Sciatic nerve (tissue), 2 donors: ENCODE measurements at regions not wholly inside any gene's neighbourhood (a gene's known extent, or its start where the extent isn't known, plus 50 kb on each side); places are given as distances from the start of the nearest gene placed in this dataset.

Source experiments
- ATAC-seq: fragments of 200-7000 bp; cut with Tn5 transposase; one replicate; pipeline ENCODE4 v1.9.1; 2020; ENCODE audit warnings: mild to moderate bottlenecking, moderate library complexity
- DNase-seq: peaks from one replicate; pipeline ENCODE4 v3.0.0-alpha.2; 2020; ENCODE audit warnings: low spot score
- intact Hi-C: fragments of 100-400 bp; cut with DNase I; formaldehyde crosslinking; loops from one replicate; pipeline ENCODE4 v1.14.2; 2022
- donor health status: DM: no; HTN: no; CAD: no.
- donor health status: DM: no; HTN: no; CAD: no.

DNA sequence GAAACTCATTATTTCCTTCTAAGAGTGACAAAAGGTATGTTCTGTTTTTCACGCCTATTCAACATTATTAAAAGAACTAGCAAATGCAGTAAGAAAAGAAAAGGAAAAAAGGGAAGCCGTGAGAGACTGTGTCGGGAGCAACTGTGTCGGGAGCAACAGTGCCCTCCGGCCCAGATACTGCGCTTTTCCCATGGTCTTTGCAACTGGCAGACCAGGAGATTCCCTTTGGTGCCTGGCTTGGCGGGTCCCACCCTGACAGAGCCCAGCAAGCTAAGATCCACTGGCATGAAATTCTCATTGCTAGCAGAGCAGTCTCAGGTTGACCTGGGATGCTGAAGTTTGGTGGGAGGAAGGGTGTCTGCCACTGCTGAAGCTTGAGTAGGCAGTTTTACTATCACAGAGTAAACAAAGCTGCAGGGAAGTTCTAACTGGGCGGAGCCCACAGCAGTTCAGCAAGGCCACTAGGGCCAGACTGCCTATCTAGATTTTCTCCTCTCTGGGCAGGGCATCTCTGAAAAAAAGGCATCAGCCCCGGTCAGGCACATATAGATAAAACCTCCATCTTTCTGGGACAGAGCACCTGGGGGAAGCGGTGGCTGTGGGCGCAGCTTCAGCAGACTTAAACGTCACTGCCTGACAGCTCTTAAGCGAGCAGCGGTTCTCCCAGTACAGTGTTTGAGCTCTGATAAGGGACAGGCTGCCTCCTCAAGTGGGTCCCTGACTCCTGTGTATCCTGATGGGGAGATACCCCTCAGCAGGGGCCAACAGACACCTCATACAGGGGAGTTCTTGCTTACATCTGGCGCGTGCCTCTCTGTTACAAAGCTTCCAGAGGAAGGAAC lies 1237.4 kb upstream of the CDH18 start:
- intact Hi-C loops, result no loop called here
- ATAC-seq (no peak), DNase-seq (no peak)

DNA sequence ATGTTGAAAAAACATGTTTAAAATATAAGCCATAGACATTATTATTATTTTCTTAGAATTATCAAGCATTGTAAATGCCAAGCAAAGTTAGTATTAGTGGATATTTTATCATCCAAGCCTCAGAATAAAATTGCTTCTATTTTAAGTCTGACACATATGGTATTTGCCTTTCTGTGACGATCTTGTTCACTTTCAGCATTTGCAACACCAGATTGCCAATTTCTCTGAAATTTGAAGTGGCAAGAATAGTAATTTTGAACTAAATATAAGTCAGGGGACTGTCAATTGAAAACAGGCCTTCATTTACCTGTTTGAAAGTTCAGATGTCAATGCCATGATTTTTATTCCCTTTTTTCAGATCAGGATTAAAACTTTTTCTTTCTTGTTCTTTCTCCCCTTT lies 1233.6 kb upstream of the CDH18 start:
- ATAC-seq (no peak), DNase-seq (no peak)
- intact Hi-C loops, result no loop called here

DNA sequence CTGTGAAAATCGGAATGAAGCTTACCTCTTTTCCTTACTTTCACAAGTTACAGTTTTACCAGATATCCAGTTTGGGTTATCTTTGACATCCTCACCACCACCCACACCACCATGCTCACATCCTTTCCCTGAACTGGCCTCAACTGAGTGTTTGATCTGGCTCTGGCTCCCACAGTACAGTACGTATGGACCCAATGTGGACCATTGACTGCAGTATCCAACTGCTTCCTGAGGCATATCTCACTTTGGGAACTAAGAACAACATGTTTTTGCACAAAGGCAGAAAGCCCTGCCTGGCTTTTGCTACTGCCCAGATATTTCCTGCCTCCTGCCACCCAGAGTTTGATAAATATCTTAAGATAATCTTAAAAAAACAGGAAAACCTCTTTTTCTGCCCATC lies 1232.0 kb upstream of the CDH18 start:
- ATAC-seq (no peak), DNase-seq (no peak)
- intact Hi-C loops, result no loop called here

DNA sequence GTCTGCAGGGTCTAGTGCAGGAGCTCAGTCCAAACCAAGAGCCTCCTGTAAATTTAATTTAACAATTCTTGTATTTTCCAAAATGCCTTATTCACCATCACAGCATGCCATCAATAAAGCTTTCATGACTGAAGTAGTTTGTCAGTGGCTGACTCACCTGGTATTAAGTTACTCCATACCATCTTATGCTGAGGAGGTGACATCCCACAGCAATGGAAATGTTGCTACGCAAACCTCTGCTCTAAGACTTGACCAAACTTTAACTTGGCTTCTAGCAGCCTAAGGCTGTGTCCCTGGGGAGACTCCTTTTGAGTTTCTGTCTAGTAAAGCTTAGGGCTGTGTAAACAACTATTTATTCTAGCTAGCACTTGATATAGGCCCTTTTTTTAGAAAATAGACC lies 1231.3 kb upstream of the CDH18 start:
- no peak for ATAC-seq
- intact Hi-C loops, result no loop called here
- no peak for DNase-seq

DNA sequence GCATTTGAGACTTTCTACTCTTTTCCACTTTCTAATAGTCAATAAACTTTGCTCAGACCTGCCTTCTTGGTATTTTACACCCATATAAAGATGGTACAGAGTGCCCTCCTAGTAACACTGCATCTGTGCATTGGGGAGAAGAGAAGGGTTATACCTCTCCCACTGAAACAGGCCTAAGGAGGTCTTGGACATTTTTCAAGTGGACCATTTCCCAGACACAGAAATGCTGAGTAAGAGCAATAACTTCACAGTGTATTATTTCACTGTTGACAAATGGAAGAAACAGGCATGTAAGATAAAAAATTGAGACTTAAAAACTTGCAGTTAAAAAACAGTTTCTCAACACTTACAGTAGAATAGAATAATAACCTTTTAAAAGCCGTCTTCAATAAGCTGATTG lies 1224.0 kb upstream of the CDH18 start:
- DNase-seq (no peak), ATAC-seq (no peak)
- intact Hi-C loops, result no loop called here

DNA sequence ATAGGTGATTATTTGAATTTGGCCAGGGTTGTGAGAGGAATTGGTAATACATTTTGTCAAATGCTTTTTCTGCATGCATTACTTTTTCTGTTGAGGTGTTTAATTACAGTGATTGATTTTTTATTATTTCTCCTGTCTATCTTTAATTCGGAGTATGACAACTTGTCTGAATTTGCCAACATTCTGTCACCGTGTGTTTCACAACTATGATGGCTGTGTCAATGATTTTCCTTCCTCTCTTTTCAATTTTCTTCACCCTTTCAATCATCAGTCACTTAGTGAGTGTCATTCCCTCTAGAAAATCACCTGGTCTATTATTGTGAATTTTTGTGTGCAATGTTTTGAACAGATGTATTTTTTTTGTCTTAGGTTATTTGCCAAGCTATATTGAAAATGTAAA lies 1221.4 kb upstream of the CDH18 start:
- intact Hi-C loops, result no loop called here
- DNase-seq, result no peak
- ATAC-seq, result no peak

DNA sequence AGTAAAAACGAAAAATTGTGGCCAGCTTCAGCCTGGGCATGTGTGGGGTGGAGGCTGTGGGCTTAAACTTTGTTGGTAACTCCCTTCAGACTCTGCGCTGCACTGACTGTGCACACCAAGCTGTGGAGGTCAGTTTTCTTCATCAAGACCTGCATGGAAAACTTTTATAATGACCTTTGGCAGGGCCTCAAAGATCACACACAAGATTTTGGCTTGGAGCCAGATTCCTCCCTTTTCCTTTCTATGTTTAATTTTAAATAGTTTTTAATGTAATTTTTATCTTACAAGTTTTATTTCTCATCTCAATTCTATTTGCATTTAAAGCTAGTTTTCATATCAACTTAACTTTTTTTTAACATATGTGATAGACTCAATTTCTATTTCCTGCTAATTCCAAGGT lies 1211.1 kb upstream of the CDH18 start:
- intact Hi-C loops, result no loop called here
- ATAC-seq (no peak), DNase-seq (no peak)

DNA sequence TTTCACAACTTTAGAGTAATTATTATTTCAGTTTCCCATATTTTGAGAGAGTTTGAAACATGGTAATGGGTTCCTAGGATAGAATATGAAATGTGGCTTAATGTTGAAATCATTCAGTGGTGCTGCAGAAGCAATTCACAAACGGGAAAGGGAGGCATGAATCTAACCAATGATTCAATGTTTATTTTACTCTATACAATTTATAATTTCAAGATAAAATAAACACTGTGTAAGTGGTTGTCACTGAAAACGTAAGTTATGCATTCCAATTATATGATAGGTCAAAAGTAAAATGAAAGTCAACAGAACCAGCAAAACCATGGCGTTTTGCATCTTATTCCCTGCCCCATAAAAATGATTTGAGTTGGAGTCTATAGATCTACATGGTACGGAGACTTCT lies 1207.1 kb upstream of the CDH18 start:
- DNase-seq, result no peak
- intact Hi-C loops, result no loop called here
- no peak for ATAC-seq

DNA sequence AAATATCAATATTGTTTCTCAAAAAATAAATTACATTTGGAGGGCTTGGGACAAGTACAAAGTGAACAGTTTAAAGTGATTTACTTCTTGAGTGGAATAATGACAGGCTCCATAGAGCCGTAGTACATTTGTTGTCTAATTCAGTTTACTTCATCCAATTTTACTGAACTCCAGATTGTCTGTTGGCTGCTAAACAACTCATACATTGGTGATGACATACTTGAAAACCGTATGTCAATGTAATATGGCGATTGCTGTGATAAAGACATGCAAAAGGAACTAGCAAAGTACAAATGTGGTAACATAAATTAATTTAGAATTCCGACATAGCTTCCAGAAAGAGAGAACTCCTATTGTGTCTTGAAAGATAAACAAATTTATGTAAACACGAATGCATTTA lies 1197.5 kb upstream of the CDH18 start:
- DNase-seq (no peak), ATAC-seq (no peak)
- intact Hi-C loops, result no loop called here

DNA sequence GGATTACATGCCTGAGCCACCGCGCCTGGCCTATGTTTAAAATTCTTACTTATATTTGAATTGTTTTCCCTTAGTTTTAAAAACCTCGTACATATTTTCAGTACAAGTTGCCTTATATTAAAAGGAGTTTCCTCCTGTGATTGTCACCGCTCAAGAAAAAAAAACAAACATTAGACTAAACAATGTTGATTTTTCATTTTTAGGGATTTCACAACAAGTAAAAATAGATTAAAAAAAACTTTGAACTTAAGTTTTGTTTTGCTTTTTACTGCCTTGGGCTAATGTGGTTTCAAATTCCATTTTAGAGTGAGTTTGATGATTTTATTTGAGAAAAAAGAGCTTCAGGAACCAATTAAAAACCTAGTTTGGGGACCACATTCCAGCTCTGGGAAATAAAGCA lies 1196.6 kb upstream of the CDH18 start:
- DNase-seq (no peak), ATAC-seq (no peak)
- intact Hi-C loops, result no loop called here

DNA sequence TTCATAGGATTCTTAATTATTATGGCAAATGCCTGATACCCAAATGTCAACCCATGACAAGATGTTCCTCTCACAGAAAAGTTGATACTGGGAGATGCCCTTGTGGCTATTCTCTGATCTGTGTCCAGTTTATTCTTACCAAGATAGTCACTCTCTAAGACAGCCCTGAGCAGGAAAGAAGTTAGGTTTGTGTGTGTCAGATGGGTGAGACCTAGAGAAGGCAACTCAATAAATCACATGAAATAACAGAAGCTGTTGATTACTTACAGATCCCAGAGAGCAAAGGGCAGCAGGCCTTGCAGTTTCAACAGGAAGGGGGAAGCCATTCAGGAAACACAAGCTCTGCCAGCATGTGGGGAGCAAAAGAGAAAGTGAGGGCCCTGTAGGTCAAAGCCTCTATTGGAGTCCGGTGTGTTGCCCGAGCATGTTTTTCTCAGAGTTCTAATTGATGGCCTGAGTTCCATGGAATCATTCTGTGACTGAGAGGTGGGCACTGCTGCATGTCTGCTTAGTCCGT lies 1193.7 kb upstream of the CDH18 start:
- ATAC-seq (no peak), DNase-seq (no peak)
- intact Hi-C loops, result no loop called here

DNA sequence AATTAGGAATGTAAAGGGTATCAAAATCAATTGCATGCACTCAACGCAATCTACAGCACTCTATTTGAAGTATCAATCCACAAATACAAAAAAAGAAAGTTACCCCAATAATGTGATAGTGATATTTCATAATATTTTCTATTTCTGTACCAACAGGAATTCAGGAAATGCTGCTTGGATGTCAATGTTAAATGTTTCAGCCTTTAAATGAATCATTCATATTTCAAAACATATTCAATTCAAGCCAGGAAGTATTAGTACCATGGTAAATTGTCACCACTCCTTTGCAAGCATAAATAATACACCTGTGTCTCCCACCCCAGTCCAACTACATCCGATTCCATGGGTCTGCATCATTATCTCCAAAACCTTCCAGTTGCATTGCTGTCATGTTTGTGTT lies 1185.5 kb upstream of the CDH18 start:
- intact Hi-C loops, result no loop called here
- ATAC-seq, result no peak
- DNase-seq, result no peak

DNA sequence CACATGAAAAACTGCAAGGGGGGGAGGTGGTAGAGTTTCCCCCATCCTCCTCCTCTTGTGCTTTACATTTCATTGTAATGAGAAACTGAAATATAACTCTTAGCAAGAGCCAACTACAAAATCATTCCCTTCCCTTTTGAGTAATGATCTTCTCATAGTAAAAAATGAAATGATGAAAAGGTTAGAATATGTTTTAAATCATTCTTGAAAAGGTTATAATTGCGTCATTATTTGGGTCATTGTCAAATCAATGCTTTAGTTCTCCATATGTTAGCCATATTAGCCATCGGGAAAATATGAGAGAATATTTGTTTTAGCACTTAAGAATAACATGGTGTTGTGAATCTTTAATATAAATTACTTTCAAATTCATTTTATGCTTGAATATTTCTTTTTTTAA lies 1185.0 kb upstream of the CDH18 start:
- intact Hi-C loops, result no loop called here
- DNase-seq (no peak), ATAC-seq (no peak)

DNA sequence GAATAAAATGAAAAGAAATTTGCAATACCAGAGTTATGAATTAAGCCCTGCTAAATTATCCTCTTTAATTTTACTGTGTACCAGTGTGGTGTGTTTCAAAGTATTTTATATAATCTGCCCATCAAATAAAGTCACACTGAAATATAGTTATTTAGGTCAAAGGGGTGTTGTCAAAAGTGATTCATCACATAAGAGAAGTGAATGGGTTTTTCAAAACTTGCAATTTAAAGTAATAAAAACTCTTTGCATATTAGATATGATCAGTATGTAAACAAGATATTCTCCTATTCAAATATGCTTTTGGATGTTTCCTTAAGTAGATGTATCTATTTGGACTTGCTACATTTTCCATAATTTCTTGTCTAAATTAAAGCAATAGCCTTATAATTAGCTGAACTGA lies 1183.0 kb upstream of the CDH18 start:
- ATAC-seq (no peak), DNase-seq (no peak)

DNA sequence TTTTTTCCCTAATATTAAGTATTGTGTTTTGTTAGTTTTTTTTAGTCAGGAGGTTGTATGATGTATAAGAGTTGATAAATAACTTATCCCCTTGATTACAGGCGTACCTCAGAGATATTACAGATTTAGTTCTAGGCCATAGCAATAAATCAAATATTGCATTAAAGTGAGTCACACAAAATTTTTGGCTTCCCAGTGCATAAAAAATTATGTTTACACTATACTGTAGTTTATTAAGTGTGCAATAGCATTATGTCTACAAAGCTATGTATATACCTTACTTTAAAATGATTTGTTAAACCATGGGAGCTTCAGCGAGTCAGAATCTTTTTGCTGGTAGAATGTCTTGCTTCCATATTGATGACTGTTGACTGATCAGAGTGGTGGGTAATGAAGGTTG lies 1180.6 kb upstream of the CDH18 start:
- ATAC-seq (no peak), DNase-seq (no peak)
- intact Hi-C loops, result loop anchor here (10.0 kb wide), 1 partner anchor 1954 kb away; no protein-coding TSS in a partner anchor

More for the DNA sequence above, 1183.0 kb upstream of the CDH18 start:
- intact Hi-C loops, result no loop called here

DNA sequence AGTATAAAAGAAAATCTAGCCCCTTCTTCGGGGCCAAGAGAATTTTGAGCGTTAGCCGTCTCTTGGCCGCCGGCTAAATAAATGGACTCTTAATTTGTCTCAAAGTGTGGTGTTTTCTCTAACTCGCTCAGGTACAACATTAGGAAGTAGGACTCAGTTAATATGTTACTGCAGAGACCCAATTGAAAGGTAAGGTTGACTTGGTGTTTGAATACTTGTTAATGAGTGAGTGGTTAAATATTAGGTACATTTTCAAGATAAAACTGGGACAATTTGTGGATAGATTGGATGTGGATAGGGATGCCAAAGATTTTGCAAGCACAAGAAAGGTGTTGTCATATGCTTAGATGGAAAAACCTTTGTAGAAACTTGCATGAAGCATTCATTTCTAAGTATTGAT lies 1177.3 kb upstream of the CDH18 start:
- intact Hi-C loops, result loop anchor here (10.0 kb wide), 1 partner anchor 1951 kb away; no protein-coding TSS in a partner anchor
- ATAC-seq (no peak), DNase-seq (no peak)

DNA sequence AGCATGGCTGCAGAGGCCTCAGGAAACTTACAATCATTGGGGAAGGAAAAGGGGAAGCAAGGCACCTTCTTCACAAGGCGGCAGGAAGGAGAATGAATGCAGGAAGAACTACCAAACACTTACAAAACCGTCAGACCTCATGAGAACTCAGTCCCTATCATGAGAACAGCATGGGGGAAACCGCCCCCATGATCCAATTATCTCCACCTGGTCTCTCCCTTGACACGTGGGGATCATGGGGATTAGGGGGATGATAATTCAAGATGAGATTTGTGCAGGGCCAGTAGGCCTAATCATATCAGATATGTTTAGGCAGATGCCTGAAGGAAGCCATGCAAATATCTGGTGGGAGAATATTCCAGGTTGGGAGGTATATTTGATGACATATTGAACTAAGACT lies 1176.4 kb upstream of the CDH18 start:
- no peak for ATAC-seq
- DNase-seq, result no peak
- intact Hi-C loops, result loop anchor here (10.0 kb wide), 1 partner anchor 1950 kb away; no protein-coding TSS in a partner anchor

DNA sequence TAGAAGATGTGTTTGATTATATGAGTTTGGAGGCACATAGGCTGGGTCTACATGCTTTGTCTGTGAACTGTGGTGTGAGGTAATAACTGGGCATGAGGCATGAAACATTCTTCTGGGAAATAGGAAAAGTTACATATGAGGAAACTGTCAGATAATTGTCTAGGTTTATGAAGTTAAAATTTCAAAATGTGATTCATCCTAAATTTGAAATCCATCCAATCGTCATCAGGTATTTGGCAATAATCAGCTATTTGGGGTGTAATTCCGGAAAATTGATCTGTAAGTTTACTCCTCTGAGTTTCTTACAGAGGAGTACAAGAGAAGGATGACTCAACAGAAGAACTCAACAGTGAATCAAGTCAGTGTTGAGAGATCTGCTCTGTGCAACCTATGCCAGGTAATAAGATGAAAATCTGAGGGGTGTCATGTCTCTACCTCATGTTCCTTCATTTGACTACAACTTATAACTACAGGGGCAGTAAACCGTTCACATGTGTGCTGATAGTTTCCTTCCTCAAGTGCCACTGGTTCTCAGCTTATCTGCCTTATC lies 1171.6 kb upstream of the CDH18 start:
- ATAC-seq, result no peak
- intact Hi-C loops, result loop anchor here (10.0 kb wide), 1 partner anchor 1945 kb away; no protein-coding TSS in a partner anchor
- DNase-seq, result no peak

DNA sequence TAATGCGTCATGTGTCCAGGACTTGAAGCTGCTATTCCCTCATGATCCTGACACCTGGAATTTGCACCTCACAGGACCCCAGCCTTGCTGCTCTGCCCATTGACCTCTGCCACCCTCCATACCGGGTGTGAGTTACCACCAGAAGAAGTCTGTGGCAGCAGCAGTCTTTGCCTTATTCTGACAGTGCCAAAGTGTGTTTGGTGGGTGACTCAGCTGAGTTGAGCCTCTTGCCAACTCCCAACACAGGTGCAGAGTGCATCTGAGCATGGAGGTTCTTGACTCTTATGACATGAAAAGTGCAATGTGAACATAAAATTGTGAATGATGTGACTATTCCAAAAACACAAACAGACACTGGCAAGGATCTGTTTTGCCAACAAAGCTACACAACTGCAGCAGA lies 1166.5 kb upstream of the CDH18 start:
- intact Hi-C loops, result no loop called here
- ATAC-seq, result no peak
- no peak for DNase-seq

DNA sequence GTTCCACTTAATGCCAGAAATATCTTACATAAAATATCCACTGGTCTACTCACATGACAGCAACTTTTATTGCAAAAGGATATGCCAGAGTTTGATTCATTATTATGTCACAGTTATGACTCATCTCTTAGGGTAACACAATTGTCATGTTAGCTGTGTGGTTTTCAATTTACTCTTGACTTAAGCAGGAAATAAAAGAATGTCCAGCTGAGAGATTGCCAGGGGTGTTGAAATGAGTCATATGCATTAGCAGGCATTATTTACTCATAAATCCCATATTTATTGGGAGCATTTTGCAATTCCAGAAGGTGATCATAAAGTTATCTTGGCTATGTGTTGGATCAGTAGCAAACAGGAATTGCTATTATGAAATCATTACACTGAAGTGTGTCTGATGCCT lies 1164.6 kb upstream of the CDH18 start:
- intact Hi-C loops, result no loop called here
- DNase-seq, result no peak
- ATAC-seq, result no peak

DNA sequence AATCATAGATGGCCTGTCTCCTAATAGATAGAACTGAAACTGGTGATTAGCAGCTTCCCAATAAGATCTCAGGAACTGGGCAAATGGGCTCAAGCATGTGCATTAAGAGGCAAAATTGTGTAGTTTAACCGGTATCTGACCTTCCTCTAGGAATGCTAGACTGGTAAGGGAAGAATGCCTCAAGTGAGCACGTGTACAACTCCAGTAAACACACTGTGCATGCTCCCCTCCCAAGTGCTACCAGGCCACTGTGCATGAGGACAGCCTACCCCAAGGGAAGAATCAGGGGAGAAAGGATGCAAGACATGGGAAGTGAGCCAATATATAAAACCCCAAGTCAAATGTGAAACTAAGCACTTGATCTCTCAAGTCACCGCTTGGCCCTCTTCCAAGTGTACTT lies 1157.4 kb upstream of the CDH18 start:
- no peak for ATAC-seq
- no peak for DNase-seq
- intact Hi-C loops, result no loop called here
